CD4-positive, alpha-beta memory T cell (primary cell): ENCODE measurements at regions not wholly inside any gene's neighbourhood (a gene's known extent, or its start where the extent isn't known, plus 50 kb on each side); places are given as distances from the start of the nearest gene placed in this dataset.

Source experiments
- CTCF ChIA-PET: fragments of 350-600 bp; sonication (Branson Sonifier 250); formaldehyde crosslinking; loops from one replicate; lab custom pipeline; 2021; ENCODE audit warnings: inconsistent platforms; ENCODE audit not compliant: partially characterized antibody; lab: Charles Lee
- POLR2A ChIA-PET: fragments of 350-600 bp; sonication (Branson Sonifier 250); formaldehyde crosslinking; loops from one replicate; lab custom pipeline; 2021; ENCODE audit not compliant: partially characterized antibody; lab: Charles Lee
- DNase-seq, 5 donors: peaks; one replicate each; pipeline versions ENCODE4 v3.0.0 to v3.0.0-alpha.2; 2020 to 2022; ENCODE audit warnings: mixed read lengths in 1 of 5
- H3K27ac ChIP-seq: one replicate; pipeline ENCODE4 v1.7.0; 2013; ENCODE audit warnings: low read depth, low read length
- H3K27me3 ChIP-seq: 2 replicates; pipeline ENCODE4 v1.7.0; 2013; ENCODE audit warnings: mild to moderate bottlenecking, low read length, moderate library complexity; ENCODE audit not compliant: insufficient read depth
- H3K36me3 ChIP-seq: 2 replicates; pipeline ENCODE4 v1.7.0; 2013; ENCODE audit warnings: mild to moderate bottlenecking, low read length, moderate library complexity; ENCODE audit not compliant: insufficient read depth
- H3K4me1 ChIP-seq: 2 replicates; pipeline ENCODE4 v1.7.0; 2013; ENCODE audit warnings: mild to moderate bottlenecking, low read length, moderate library complexity; ENCODE audit not compliant: insufficient read depth
- H3K4me3 ChIP-seq, 2 donors: one replicate each; pipeline ENCODE4 v1.7.0; 2013; ENCODE audit warnings: low read length in 2 of 2, mild to moderate bottlenecking in 1 of 2
- H3K9me3 ChIP-seq, 2 donors: one replicate each; pipeline ENCODE4 v1.7.0; 2013; ENCODE audit warnings: low read length in 2 of 2, control low read depth in 1 of 2; ENCODE audit not compliant: control insufficient read depth in 1 of 2
- H3K27ac Mint-ChIP-seq, 7 donors: one replicate each; pipeline ENCODE4 v1.8.0; 2020 to 2021; ENCODE audit warnings: mixed read lengths in 7 of 7, mild to moderate bottlenecking in 6 of 7, inconsistent platforms in 3 of 7, moderate library complexity in 3 of 7
- H3K27me3 Mint-ChIP-seq, 2 donors: one replicate each; pipeline ENCODE4 v1.8.0; 2020 to 2021; ENCODE audit warnings: mixed read lengths in 2 of 2
- H3K36me3 Mint-ChIP-seq, 2 donors: one replicate each; pipeline ENCODE4 v1.8.0; 2020 to 2021; ENCODE audit warnings: mixed read lengths in 2 of 2, inconsistent platforms in 1 of 2, mild to moderate bottlenecking in 1 of 2
- H3K4me1 Mint-ChIP-seq, 4 donors: one replicate each; pipeline ENCODE4 v1.8.0; 2020 to 2021; ENCODE audit warnings: mixed read lengths in 4 of 4, mild to moderate bottlenecking in 1 of 4
- H3K4me3 Mint-ChIP-seq, 8 donors: one replicate each; pipeline ENCODE4 v1.8.0; 2020 to 2021; ENCODE audit warnings: mixed read lengths in 8 of 8, mild to moderate bottlenecking in 7 of 8, moderate library complexity in 6 of 8, inconsistent platforms in 3 of 8
- H3K9me3 Mint-ChIP-seq, 8 donors: one replicate each; pipeline ENCODE4 v1.8.0; 2020 to 2021; ENCODE audit warnings: mixed read lengths in 8 of 8, mild to moderate bottlenecking in 5 of 8, inconsistent platforms in 3 of 8, moderate library complexity in 1 of 8
- intact Hi-C: fragments of 100-400 bp; cut with micrococcal nuclease; formaldehyde crosslinking; loops from one replicate; pipeline ENCODE4 v1.15.1; 2023

- ChIA-PET POLR2A (no interaction called here), CTCF (no interaction called here)
- Histone ChIP-seq H3K27me3 (no peaks in the 10 kb centered on the region), H3K9me3 (peaks cover 0 to 3% of the 10 kb centered on the region in 2 donors), H3K36me3 (no peaks in the 10 kb centered on the region), H3K4me3 (no peak overlapping the region), H3K4me1 (no peaks in the 10 kb centered on the region), H3K27ac (no peak overlapping the region)
- Mint-ChIP-seq H3K27me3 (no peaks in the 10 kb centered on the region), H3K36me3 (no peaks in the 10 kb centered on the region), H3K27ac (no peak overlapping the region), H3K4me3 (no peak overlapping the region), H3K9me3 (peaks cover 0 to 16% (median 9%) of the 10 kb centered on the region in 8 donors), H3K4me1 (no peaks in the 10 kb centered on the region)
- intact Hi-C loops: no loop called here
- no peak for DNase-seq
Observed at GRCh38 chr1:106121728-106122127, 934.7 kb upstream of the PRMT6 start.

- Mint-ChIP-seq H3K9me3 (peaks cover 0 to 15% (median 3%) of the 10 kb centered on the region in 8 donors), H3K4me1 (no peaks in the 10 kb centered on the region), H3K36me3 (no peaks in the 10 kb centered on the region), H3K27me3 (no peaks in the 10 kb centered on the region), H3K4me3 (no peak overlapping the region), H3K27ac (no peak overlapping the region)
- CTCF ChIA-PET: no interaction called here
- DNase-seq: no peak
- POLR2A ChIA-PET: no interaction called here
- Histone ChIP-seq H3K9me3 (no peaks in the 10 kb centered on the region), H3K36me3 (no peaks in the 10 kb centered on the region), H3K4me1 (no peaks in the 10 kb centered on the region), H3K27ac (no peak overlapping the region), H3K4me3 (no peak overlapping the region), H3K27me3 (no peaks in the 10 kb centered on the region)
- intact Hi-C loops: no loop called here
Observed at GRCh38 chr1:106134561-106134960, 921.9 kb upstream of the PRMT6 start.

GRCh38 chr1:106173101-106173500, 883.4 kb upstream of the PRMT6 start:
- Histone ChIP-seq H3K4me3 (no peak overlapping the region), H3K4me1 (no peaks in the 10 kb centered on the region), H3K36me3 (no peaks in the 10 kb centered on the region), H3K27me3 (no peaks in the 10 kb centered on the region), H3K9me3 (no peaks in the 10 kb centered on the region), H3K27ac (no peak overlapping the region)
- intact Hi-C loops: no loop called here
- H3K36me3 Mint-ChIP-seq: no peaks in the 10 kb centered on the region
- ChIA-PET CTCF (no interaction called here), POLR2A (no interaction called here)
- no peak overlapping the region for H3K4me3 Mint-ChIP-seq
- no peaks in the 10 kb centered on the region for H3K27me3 Mint-ChIP-seq
- no peaks in the 10 kb centered on the region for H3K4me1 Mint-ChIP-seq
- no peak overlapping the region for H3K27ac Mint-ChIP-seq
- H3K9me3 Mint-ChIP-seq: peaks cover 0 to 12% (median 7%) of the 10 kb centered on the region in 8 donors
- DNase-seq: no peak

GRCh38 chr1:106178791-106179190, 877.7 kb upstream of the PRMT6 start:
- H3K9me3 Mint-ChIP-seq: peaks cover under 1 to 11% (median 5%) of the 10 kb centered on the region in 8 donors
- Histone ChIP-seq H3K27ac (no peak overlapping the region), H3K4me1 (no peaks in the 10 kb centered on the region), H3K36me3 (no peaks in the 10 kb centered on the region), H3K27me3 (no peaks in the 10 kb centered on the region), H3K9me3 (no peaks in the 10 kb centered on the region), H3K4me3 (no peak overlapping the region)
- CTCF ChIA-PET: no interaction called here
- H3K27ac Mint-ChIP-seq: no peak overlapping the region
- no peak for DNase-seq
- no peaks in the 10 kb centered on the region for H3K27me3 Mint-ChIP-seq
- no peak overlapping the region for H3K4me3 Mint-ChIP-seq
- intact Hi-C loops: no loop called here
- POLR2A ChIA-PET: no interaction called here
- no peaks in the 10 kb centered on the region for H3K4me1 Mint-ChIP-seq
- H3K36me3 Mint-ChIP-seq: no peaks in the 10 kb centered on the region

- Histone ChIP-seq H3K4me1 (no peaks in the 10 kb centered on the region), H3K9me3 (no peaks in the 10 kb centered on the region), H3K36me3 (no peaks in the 10 kb centered on the region), H3K27ac (no peak overlapping the region), H3K4me3 (no peak overlapping the region), H3K27me3 (no peaks in the 10 kb centered on the region)
- H3K36me3 Mint-ChIP-seq: no peaks in the 10 kb centered on the region
- intact Hi-C loops: no loop called here
- H3K9me3 Mint-ChIP-seq: peaks cover 2 to 23% (median 10%) of the 10 kb centered on the region in 8 donors
- DNase-seq: no peak
- H3K27ac Mint-ChIP-seq: no peak overlapping the region
- H3K4me3 Mint-ChIP-seq: no peak overlapping the region
- POLR2A ChIA-PET: no interaction called here
- no peaks in the 10 kb centered on the region for H3K27me3 Mint-ChIP-seq
- CTCF ChIA-PET: no interaction called here
- no peaks in the 10 kb centered on the region for H3K4me1 Mint-ChIP-seq
Observed at GRCh38 chr1:106181866-106182265, 874.6 kb upstream of the PRMT6 start.

- intact Hi-C loops: no loop called here
- no peaks in the 10 kb centered on the region for H3K27me3 Mint-ChIP-seq
- no peaks in the 10 kb centered on the region for H3K36me3 ChIP-seq
- H3K4me3 ChIP-seq: no peak overlapping the region
- no peaks in the 10 kb centered on the region for H3K9me3 ChIP-seq
- DNase-seq: no peak
- ChIA-PET POLR2A (no interaction called here), CTCF (no interaction called here)
- H3K9me3 Mint-ChIP-seq: peaks cover 4 to 30% (median 12%) of the 10 kb centered on the region in 8 donors
- H3K27me3 ChIP-seq: no peaks in the 10 kb centered on the region
- no peaks in the 10 kb centered on the region for H3K4me1 ChIP-seq
- H3K4me1 Mint-ChIP-seq: no peaks in the 10 kb centered on the region
- H3K27ac ChIP-seq: no peak overlapping the region
- H3K36me3 Mint-ChIP-seq: no peaks in the 10 kb centered on the region
- H3K4me3 Mint-ChIP-seq: no peak overlapping the region
- no peak overlapping the region for H3K27ac Mint-ChIP-seq
Observed at GRCh38 chr1:106185089-106185488, 871.4 kb upstream of the PRMT6 start.

GRCh38 chr1:106189780-106190179, 866.7 kb upstream of the PRMT6 start:
- Histone ChIP-seq H3K27ac (no peak overlapping the region), H3K27me3 (no peaks in the 10 kb centered on the region), H3K36me3 (no peaks in the 10 kb centered on the region), H3K4me1 (no peaks in the 10 kb centered on the region), H3K9me3 (peaks cover 0 to 4% of the 10 kb centered on the region in 2 donors), H3K4me3 (no peak overlapping the region)
- ChIA-PET POLR2A (no interaction called here), CTCF (no interaction called here)
- Mint-ChIP-seq H3K27ac (no peak overlapping the region), H3K4me1 (no peaks in the 10 kb centered on the region), H3K4me3 (no peak overlapping the region), H3K36me3 (no peaks in the 10 kb centered on the region), H3K27me3 (no peaks in the 10 kb centered on the region), H3K9me3 (peaks cover 0 to 47% (median 32%) of the 10 kb centered on the region in 8 donors)
- intact Hi-C loops: no loop called here
- DNase-seq: no peak

GRCh38 chr1:106194206-106194605, 862.3 kb upstream of the PRMT6 start:
- no peaks in the 10 kb centered on the region for H3K4me1 Mint-ChIP-seq
- Histone ChIP-seq H3K27ac (no peak overlapping the region), H3K4me3 (no peak overlapping the region), H3K9me3 (peaks cover 0 to 4% of the 10 kb centered on the region in 2 donors), H3K27me3 (no peaks in the 10 kb centered on the region), H3K4me1 (no peaks in the 10 kb centered on the region), H3K36me3 (no peaks in the 10 kb centered on the region)
- peak overlapping the region in 1 of 7 donors; percentile 8 for H3K27ac Mint-ChIP-seq
- intact Hi-C loops: no loop called here
- no peaks in the 10 kb centered on the region for H3K36me3 Mint-ChIP-seq
- ChIA-PET POLR2A (no interaction called here), CTCF (no interaction called here)
- H3K4me3 Mint-ChIP-seq: no peak overlapping the region
- H3K9me3 Mint-ChIP-seq: peaks cover 0 to 40% (median 37%) of the 10 kb centered on the region in 8 donors
- DNase-seq: no peak
- no peaks in the 10 kb centered on the region for H3K27me3 Mint-ChIP-seq
